HG02678 (cell line): ENCODE measurements at regions not wholly inside any gene's neighbourhood (a gene's known extent, or its start where the extent isn't known, plus 50 kb on each side); places are given as distances from the start of the nearest gene placed in this dataset.

ENCODE experiments used
- ATAC-seq: cut with Tn5 transposase; IDR thresholded peaks from one replicate; pipeline ENCODE4 v1.9.1; 2021; ENCODE audit warnings: mild to moderate bottlenecking, moderate library complexity; ENCODE audit not compliant: unreplicated experiment

DNA sequence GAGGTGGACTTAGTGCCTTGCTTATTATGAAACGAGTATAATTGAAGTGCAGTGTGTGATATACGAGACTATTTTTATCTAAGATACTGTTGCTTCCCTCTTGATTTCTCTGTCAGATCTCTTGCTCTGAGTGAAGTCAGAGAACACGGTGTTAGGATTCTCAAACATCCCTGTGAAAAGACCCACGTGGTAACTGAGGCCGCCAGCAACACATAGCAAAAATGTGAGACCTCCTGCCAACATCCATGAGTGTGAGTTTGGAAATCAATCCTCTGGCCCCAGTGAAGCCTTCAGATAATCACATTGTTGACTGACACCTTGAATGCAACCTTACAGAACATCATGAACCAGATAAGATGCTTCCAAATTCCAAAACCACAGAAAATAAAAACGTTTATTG, 954.4 kb downstream of the FAT4 start:
- ATAC-seq: no peak

DNA sequence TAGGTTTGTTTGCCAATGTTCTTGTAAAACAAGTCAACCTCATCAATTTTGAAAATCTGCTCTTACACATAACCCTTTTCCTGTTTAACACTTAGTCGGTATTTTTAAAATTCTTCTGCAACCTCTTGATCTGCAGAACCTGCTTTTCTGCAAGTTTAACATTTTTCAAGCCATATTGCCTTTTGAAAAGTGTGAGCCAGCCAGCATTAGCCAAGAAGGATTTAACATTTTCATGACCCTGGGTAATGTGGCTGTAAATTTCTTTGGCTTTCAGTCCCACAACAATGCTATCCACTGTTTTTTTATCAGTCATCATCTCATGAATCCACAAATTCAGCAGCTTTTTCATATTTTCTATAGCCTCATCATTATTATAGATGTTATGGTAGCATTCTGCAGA, 956.5 kb downstream of the FAT4 start:
- no peak for ATAC-seq

DNA sequence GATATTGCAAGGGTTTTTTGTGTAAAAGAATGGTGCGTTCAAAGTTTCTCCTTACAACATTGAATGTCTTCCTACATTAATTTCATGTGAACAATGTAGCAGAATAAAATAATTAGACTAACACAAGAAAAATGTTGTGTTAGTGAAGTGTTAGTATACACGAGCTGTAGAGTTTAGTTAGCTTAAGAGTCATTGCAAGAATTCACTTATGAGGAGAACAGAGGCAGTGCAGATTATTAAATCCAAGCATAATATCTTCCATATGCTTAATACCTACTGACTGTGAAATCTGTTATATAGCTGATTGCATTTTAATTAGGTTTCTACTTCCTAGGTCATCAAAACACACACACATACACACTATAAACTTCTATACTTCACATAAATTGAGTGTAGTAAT, 959.0 kb downstream of the FAT4 start:
- ATAC-seq: no peak

DNA sequence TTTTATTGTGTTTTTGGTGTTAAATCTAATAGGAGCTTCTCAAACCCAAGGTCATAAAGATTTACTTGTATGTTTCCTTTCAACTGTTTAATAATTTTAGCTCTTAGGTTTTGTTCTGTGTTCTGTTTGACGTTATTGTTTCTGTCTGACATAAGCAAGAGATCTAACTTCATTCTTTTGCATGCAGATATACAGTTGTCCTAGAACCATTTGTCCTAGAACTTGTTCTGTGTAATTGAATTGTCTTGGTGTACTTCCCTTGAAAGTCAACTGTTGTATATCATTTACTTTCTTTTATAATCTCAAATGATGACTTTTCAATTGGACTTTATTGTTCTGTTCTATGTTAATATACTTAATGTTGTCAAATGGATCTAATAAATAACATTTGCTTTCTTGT, 977.1 kb downstream of the FAT4 start:
- no peak for ATAC-seq

DNA sequence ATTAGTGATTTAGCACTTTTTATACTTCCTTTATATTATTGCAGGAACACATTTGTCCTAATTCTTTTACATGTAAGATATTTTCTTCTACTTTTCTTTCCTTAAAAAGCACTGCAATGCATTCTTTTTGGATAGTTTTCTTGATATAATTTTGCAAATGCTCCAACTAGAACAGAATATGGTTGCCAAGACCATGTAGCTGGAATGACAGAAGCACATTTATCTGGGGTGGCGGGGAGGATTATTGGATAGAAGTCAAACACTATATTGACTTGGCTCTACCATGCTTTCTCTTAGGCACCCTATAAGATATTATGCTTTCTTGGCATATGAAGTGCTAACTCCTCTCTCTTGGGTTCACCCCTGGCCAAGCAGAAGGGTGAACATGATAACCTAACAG, 983.5 kb downstream of the FAT4 start:
- no peak for ATAC-seq

DNA sequence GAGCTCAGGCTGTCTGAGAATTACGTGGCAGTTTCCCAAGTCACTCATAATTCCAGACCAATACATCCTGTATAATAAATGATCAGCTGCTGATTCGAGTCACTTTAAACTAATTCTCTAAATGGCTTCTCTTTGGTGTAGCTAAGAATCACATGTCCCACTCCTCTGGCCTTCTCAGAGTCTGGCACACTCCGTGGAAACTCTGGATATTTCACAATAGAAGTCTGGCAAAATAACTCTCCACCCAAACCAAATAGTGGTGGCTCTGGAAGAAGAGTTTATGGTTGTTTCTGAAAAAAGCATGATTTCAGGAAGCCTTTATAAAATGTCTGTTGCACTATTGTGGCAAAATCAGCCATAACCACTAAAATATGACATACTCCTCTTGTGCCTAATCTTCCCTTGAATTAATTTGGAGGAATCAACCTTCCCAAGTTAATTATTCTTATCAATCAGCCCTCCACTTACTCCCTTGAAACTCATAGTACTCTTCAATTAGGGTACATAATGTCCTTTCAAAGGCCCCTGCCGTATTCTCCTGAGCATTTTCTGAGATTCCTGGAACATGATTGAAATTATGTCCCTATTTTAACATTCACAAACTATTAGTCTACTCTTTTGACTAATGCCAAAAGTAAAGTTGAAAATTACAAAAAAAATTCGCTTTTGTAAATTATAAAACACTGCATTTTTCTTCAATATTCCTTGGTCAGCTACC, 991.6 kb downstream of the FAT4 start:
- ATAC-seq: no peak

DNA sequence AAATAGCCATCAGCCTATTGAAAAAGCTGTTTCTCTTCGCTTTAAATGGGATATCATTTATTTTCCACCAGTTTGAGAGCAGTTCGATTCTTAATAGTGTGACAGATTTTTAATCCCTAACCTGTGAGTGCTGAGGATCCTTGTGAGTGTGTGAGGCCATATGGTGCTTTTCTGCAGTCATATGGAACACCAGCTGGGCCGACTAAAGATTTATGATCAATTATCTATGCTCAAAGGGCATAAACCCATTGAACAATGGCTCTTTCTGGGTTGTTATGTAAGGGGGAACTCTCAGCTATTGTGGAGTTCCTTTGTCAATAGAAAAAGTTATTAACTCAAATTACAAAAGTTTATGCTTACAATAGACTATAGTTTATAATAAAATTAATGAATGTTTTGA, 1003.6 kb downstream of the FAT4 start:
- ATAC-seq: no peak

DNA sequence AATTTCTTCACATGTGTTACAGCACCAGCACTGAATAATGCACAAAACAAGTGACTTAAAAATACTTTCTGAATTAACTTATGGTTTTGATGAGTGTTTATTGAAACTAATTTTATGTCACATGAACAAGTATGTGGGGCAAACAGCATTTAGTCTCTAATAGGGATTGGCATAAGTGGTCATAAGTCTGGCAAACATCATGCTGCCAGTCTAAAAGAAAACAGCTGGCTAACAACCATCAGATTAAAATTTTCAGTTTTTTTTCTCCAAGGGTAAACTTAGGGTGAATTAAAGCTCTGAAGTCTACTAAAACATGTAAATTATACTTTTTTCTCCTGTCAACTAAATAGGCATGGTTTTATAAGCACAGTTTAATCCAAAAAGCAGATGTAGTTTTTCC, 1014.2 kb downstream of the FAT4 start:
- no peak for ATAC-seq

DNA sequence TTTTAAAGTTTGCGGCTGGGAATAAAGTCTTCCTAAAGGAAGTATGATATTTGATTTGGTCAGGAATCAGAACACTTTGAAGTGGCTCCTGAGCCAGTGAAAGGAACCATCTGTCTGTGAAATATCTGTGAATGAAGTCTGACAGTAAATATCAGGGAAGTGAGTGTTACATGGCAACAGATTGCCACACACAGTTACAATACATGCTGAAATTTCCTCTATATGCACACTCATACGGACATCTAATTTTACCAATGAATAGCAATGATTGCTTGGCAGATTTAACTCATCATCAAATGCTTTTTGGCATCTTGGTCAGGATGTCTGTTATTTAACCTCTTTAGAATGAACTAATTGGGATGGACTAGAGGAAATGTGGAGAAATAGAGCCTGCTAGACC, 1023.8 kb downstream of the FAT4 start:
- ATAC-seq: no peak

DNA sequence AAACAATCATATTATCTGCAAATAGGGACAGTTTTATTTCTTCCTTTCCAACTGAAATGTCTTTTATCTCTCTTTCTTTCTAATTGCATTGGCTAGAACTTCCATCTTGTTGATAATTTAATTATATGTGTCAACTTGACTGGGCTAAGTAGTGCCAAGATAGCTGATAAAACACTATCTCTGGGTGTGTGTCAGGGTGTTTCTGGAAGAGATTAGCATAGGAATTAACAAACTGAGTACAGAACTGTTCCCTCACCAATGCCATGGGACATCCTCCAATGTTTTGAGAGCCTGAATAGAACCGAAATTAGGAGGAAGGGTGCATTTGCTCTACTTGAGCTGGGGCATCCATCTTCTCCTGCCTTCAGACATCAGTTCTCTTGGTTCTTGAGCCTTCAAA, 1027.2 kb downstream of the FAT4 start:
- ATAC-seq: no peak

DNA sequence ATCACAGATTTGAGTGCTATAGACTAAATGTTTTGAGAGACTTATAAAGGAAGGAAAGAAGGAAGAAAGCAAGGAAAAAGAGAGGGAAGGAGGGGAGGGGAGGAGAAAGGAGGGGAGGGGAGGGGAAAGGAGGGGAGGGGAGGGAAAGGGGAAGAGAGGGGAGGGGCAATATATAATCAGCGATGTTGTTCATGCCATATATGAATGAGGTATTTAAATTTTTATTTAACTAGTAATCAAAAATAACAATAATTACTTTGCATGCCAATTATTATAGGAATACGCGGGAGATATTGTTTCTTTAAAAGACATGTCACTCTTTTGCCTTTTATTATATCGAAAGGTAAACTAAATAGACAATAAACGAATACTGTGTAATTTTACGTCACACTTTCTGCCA, 1029.7 kb downstream of the FAT4 start:
- no peak for ATAC-seq

DNA sequence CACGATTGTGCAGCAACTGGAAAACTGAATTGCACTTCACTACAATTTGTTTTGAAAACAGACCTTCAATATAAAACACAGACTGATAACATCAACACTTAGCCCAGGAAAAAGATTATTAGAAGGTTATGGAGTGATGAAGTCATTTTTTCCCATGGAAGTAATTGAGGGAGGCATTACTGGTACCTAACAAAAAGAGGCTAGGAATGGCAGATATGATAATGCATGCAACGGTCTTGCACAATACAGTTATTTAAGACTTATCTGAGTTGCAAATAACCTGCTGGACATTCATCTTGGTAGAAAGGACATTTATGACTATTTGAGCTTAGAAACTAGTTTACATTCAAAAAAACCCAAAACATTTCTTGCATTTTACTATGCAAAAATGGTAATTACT, 1031.9 kb downstream of the FAT4 start:
- no peak for ATAC-seq

DNA sequence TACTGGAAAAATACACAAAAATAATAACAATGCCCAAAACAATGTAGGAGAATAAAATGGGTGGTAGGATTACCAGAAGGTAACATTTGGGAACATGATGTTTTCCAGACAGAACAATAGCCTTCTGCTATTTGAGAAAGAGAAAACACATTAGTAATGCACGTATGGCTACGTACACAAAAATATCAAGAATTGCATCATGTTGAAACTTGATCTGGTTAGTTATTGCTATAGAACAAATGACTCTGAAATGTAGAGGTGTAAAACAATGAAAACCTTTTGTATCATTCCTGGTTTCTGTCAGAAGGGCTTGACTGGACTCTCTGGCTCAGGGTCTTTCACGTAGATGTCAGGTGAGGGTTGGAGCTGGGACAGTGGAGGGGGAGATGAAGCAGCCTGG, 1040.0 kb downstream of the FAT4 start:
- ATAC-seq: no peak

DNA sequence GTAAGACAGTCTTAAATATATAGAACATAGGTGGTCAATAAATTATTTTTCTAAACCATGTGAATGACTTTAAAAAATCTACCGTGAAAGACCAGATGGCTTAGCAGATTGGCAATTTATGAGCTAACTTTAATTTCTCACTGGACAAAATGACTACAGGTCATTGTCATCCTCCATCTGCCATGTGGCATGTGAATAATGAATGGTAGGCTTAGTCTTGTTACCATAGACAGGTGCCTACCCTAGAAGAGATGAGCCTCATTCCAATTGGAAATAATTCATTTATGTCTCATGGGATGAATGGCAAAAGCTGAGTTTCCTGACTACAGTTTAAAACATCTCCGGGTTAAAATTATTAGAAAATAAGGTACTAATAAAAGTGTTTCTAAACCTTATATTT, 1043.3 kb downstream of the FAT4 start:
- no peak for ATAC-seq

DNA sequence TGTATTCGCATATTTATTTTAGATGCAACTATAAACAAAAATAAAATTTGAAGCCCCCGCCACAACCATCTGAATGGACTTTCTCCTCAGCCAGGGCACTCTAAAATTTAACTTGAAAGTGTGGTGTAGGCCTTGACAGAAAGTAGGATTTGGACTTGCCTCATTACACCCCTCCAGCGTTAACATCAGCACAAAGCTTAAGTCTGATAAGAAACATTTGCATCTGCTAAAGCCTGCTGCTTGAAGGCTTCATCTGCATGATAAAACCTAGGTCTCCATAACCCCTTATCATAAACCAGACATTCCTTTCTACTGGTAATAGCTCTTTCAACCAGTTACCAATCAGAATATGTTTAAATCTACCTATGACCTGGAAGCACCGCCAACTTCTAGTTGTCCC, 1046.5 kb downstream of the FAT4 start:
- ATAC-seq: no peak

DNA sequence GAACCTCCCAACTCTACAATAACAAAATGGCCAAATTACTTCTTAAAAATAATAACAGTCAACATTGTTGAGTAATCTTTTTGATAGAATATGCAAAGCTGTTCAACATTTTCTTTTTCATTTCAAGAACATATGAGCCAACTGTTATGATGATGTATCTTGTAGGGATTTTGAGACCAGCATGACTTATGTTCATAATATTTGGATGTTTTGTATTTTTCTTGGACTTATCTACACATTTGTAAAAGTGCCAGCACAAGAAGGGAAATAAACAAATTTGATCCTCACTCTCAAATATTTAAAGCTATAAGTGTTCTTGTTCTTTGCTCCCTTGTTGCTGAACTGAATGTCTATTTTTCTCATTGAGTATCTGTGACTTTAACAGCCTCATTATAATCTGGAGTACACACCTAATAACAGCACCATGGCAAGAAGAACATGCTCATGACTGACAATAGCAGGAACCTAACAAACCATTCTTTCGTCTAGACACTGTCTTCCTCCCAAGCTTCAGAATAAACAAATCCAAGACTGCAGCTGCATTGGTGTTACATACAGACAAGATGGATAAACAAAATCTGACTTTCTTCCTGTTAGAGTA, 1049.7 kb downstream of the FAT4 start:
- no peak for ATAC-seq

DNA sequence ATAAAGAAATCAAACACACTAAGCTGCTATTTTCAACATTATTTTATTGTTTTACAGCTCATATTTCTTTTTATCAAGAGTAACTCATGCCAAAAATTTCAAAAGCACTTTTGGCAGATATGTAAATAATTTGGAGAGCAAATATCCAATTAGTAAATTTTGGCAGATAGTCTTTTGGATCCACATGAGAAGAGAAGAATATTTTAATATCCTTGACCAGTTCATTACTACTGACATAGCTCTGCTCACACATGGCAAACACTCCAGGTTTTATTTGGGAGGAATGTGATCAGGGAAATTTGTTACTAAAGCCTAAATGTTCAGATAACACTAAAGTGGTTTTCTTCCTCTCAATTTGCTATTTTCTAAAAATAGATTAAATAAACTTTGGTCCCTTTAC, 1054.3 kb downstream of the FAT4 start:
- ATAC-seq: no peak

DNA sequence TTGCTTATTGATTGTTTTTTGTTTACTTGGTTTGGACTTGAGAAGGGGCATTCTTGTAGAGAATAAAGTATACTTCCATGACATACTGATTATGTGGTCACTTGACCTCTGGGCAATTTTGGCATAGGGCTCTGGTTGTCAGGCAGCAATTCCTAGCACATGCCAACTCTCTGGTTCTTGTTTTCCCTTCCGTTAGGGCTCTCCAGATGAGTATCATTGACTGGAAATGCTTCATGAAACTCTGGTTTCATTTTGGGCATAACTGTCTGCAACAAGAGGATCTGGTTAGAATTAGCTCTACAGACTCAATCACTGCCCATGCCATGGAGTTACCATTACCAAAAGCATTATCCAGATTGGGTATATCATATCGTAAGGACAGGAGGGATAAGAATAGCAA, 1057.9 kb downstream of the FAT4 start:
- ATAC-seq: no peak

DNA sequence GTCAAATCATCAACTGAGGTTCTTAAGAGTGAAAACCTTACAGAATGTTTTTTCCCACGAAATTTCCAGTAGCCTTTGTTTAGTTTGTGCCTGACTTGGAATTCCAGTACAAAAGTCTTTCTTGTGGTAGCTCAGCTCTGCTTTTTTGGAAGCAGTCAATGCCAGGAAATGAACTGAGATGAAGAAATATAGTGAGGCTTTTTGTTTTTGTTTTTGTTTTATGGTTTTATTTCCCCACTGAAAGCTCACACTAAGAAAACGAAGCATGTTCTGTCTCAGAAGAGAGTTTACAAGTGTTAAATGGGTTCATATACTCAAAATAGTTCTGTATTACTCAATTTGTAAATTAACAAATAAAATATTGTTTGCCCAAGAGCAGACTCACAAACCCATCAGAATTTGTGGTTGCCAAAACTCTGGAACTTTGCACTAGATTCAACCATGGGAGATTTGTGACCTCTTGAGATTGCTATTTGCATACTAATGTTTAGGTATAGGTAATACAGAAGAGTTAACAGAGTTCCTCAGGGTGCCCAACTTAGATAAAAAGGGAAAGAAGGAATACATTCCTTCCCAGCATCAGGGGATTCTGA, 1060.8 kb downstream of the FAT4 start:
- ATAC-seq: no peak

DNA sequence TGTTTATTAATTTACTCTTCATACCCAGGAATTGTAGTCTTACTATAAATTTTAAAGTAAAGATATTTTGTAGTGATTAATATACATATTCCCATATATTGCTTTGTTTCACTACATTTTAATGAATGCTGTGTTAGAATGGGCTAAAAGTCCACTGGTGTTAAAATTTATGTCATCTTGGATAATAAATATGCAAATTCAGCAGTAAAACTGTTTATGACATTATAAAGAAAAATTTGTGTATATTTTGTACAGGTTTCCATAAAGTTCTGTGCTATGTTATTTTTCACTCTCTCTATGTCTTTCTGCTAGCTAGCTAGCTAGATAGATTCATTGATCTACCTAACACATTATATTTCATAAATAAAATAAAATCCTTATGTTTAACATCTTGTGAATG, 1071.2 kb downstream of the FAT4 start:
- ATAC-seq: no peak

DNA sequence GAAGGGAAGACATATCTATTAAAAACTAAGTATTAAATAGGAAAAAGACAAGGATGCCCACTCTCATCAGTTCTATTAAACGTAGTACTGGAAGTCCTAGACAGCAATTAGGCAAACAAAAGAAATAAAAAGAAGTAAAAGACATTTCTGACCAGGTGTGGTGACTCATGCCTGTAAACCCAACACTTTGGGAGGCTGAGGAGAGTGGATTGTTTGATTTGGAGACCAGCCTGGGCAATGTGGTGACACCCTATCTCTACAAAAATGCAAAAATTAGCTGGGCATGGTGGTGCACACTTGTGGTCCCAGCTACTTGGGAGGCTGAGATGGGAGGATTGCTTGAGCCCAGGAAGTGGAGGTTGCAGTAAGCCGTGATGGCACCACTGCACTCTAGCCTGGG, 1071.8 kb downstream of the FAT4 start:
- ATAC-seq: no peak

DNA sequence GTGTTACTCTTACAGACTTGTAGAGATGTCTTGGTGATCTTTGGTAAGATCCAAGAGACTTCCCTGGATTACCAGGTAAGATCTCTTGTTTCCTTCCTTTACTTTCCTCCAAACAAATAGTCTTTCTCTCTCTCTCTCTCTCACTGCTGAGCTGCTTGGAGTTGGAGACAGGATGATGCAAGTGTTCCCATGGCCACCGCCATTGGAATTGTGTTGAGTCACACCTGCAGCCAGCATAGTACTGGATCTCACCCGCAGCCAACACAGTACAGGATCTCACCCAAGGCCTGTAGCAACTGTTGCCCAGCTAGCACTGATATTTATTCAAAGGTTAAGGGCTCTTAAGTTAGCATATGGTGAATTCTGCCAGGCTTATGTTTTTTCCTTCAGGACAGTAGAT, 1080.9 kb downstream of the FAT4 start:
- no peak for ATAC-seq

DNA sequence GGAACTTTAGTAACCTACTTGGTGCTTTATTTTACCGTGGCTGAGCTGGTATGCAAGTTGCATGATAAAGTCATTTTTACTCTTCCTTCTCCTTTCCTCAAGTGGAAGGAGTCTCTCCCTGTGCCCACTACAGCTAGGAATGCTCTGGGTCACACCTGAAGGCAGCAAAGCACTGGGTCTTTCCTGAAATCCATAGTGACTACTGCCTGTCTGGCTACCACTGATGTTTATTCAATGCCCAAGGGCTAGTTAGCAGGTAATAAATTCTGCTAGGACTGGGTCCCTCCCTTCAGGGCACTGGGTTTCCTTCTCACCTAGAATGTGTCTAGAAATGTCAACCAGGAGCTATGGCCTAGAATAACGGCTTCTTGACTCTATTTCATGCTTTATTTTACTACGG, 1081.4 kb downstream of the FAT4 start:
- no peak for ATAC-seq
